Liver (tissue), 8 donors: ENCODE measurements at regions not wholly inside any gene's neighbourhood (a gene's known extent, or its start where the extent isn't known, plus 50 kb on each side); places are given as distances from the start of the nearest gene placed in this dataset.

ENCODE experiments used
- DNase-seq: peaks from one replicate; pipeline ENCODE4 v3.0.0-alpha.2; 2017; ENCODE audit warnings: low spot score
- H3K27ac ChIP-seq, 2 donors: one replicate each; pipeline ENCODE4 v1.7.0; 2013; ENCODE audit warnings: inconsistent platforms in 2 of 2, low read length in 2 of 2, control low read depth in 1 of 2, low read depth in 1 of 2, mild to moderate bottlenecking in 1 of 2
- H3K27me3 ChIP-seq, 4 donors: one replicate each; pipeline versions ENCODE4 v1.6.1 to v1.7.0; 2013; ENCODE audit warnings: low read length in 3 of 4, inconsistent platforms in 1 of 4, mild to moderate bottlenecking in 1 of 4, moderate library complexity in 1 of 4; ENCODE audit not compliant: control insufficient read depth in 4 of 4, insufficient read depth in 4 of 4
- H3K36me3 ChIP-seq, 4 donors: one replicate each; pipeline versions ENCODE4 v1.6.1 to v1.7.0; 2013; ENCODE audit warnings: low read length in 3 of 4, mild to moderate bottlenecking in 3 of 4, low read depth in 1 of 4, moderate library complexity in 1 of 4; ENCODE audit not compliant: control insufficient read depth in 4 of 4, insufficient read depth in 3 of 4
- H3K4me1 ChIP-seq, 4 donors: one replicate each; pipeline versions ENCODE4 v1.6.1 to v1.7.0; 2013; ENCODE audit warnings: low read length in 3 of 4, mild to moderate bottlenecking in 3 of 4, moderate library complexity in 1 of 4; ENCODE audit not compliant: control insufficient read depth in 4 of 4, insufficient read depth in 4 of 4
- H3K4me3 ChIP-seq, 3 donors: one replicate each; pipeline versions ENCODE4 v1.6.1 to v1.7.0; 2013; ENCODE audit warnings: low read length in 3 of 3, control low read depth in 1 of 3, low read depth in 1 of 3, mild to moderate bottlenecking in 1 of 3
- H3K9ac ChIP-seq, 2 donors: one replicate each; pipeline ENCODE4 v1.7.0; 2013; ENCODE audit warnings: low read length in 2 of 2, mild to moderate bottlenecking in 2 of 2, moderate library complexity in 2 of 2, control low read depth in 1 of 2, low read depth in 1 of 2
- H3K9me3 ChIP-seq, 4 donors: one replicate each; pipeline versions ENCODE4 v1.6.1 to v1.7.0; 2013; ENCODE audit warnings: low read length in 3 of 4; ENCODE audit not compliant: control insufficient read depth in 4 of 4
- ATF3 ChIP-seq: IDR thresholded peaks from 2 replicates; pipeline ENCODE4 v1.6.1; 2016; ENCODE audit warnings: antibody characterized with exemption
- CTCF ChIP-seq: fragments of 150-350 bp; IDR thresholded peaks from 2 replicates; pipeline ENCODE4 v1.5.1; 2017; ENCODE audit warnings: improper control_type of control experiment, low read depth, low read length; ENCODE audit not compliant: missing input control
- EGR1 ChIP-seq, 2 donors: IDR thresholded peaks; 2 replicates each; pipeline ENCODE4 v1.6.1; 2016 to 2018; ENCODE audit warnings: antibody characterized with exemption in 2 of 2, low read depth in 2 of 2
- FOXA1 ChIP-seq: IDR thresholded peaks from 2 replicates; pipeline ENCODE4 v1.6.1; 2016; ENCODE audit warnings: antibody characterized with exemption
- FOXA2 ChIP-seq: IDR thresholded peaks from 2 replicates; pipeline ENCODE4 v1.6.1; 2016; ENCODE audit warnings: antibody characterized with exemption
- GABPA ChIP-seq, 2 donors: IDR thresholded peaks in 1 of 2; conservative IDR thresholded peaks in 1 of 2; 2 replicates each; pipeline ENCODE4 v1.6.1; 2016; ENCODE audit warnings: antibody characterized with exemption in 2 of 2, mild to moderate bottlenecking in 1 of 2, moderate library complexity in 1 of 2
- HNF4A ChIP-seq, 2 donors: conservative IDR thresholded peaks; 2 replicates each; pipeline ENCODE4 v1.6.1; 2016; ENCODE audit warnings: antibody characterized with exemption in 2 of 2, mild to moderate bottlenecking in 2 of 2
- HNF4G ChIP-seq: IDR thresholded peaks from 2 replicates; pipeline ENCODE4 v1.6.1; 2016; ENCODE audit warnings: antibody characterized with exemption
- JUND ChIP-seq, 2 donors: IDR thresholded peaks; 2 replicates each; pipeline ENCODE4 v1.6.1; 2016; ENCODE audit warnings: antibody characterized with exemption in 2 of 2
- MAX ChIP-seq: IDR thresholded peaks from 2 replicates; pipeline ENCODE4 v1.6.1; 2016; ENCODE audit warnings: antibody characterized with exemption
- RAD21 ChIP-seq, 2 donors: IDR thresholded peaks; 2 replicates each; pipeline ENCODE4 v1.6.1; 2016; ENCODE audit warnings: antibody characterized with exemption in 2 of 2, mild to moderate bottlenecking in 2 of 2
- REST ChIP-seq: IDR thresholded peaks from 2 replicates; pipeline ENCODE4 v1.6.1; 2016; ENCODE audit warnings: antibody characterized with exemption, mild to moderate bottlenecking
- RXRA ChIP-seq, 2 donors: IDR thresholded peaks; 2 replicates each; pipeline ENCODE4 v1.6.1; 2017 to 2018; ENCODE audit warnings: antibody characterized with exemption in 2 of 2, mild to moderate bottlenecking in 1 of 2
- SP1 ChIP-seq: IDR thresholded peaks from 2 replicates; pipeline ENCODE4 v1.6.1; 2018; ENCODE audit warnings: antibody characterized with exemption, mild to moderate bottlenecking
- TAF1 ChIP-seq: conservative IDR thresholded peaks from 2 replicates; pipeline ENCODE4 v1.6.1; 2016; ENCODE audit warnings: antibody characterized with exemption, mild to moderate bottlenecking
- YY1 ChIP-seq: IDR thresholded peaks from 2 replicates; pipeline ENCODE4 v1.6.1; 2016; ENCODE audit warnings: antibody characterized with exemption, mild to moderate bottlenecking
- ZBTB33 ChIP-seq: IDR thresholded peaks from 2 replicates; pipeline ENCODE4 v1.6.1; 2016; ENCODE audit warnings: antibody characterized with exemption
- WGBS: extraction: QIAGEN DNeasy Blood & Tissue Kit; methylation state at CpG from one replicate; pipeline ENCODE4 v1.1.7; 2013; 5-methylcytosine and 5-hydroxymethylcytosine counted together
- donor health status: healthy.
- donor health status: healthy.
- donor health status: healthy.
- donor health status: healthy.
- donor health status: healthy.

- no peak for TF ChIP-seq GABPA (IDR thresholded peaks at IDR 0.05 in 1 of 2, conservative IDR thresholded peaks at IDR 0.05 in 1 of 2)
- H3K4me1 ChIP-seq, result peaks cover 0 to 9% (median 8%) of the 10 kb centered on the region in 4 donors
- 87% methylated on average over 1 of the region's 1 CpG for WGBS
- no peak overlapping the region for H3K27ac ChIP-seq
- no peaks in the 10 kb centered on the region for H3K27me3 ChIP-seq
- H3K4me3 ChIP-seq, result no peak overlapping the region
- no peaks in the 10 kb centered on the region for H3K36me3 ChIP-seq
- no peak for DNase-seq
- no peaks in the 10 kb centered on the region for H3K9me3 ChIP-seq
- no peak overlapping the region for H3K9ac ChIP-seq
Measured at GRCh38 chr12:114167431-114167830, 201.3 kb upstream of the RBM19 start.

- Histone ChIP-seq H3K27me3 (no peaks in the 10 kb centered on the region), H3K9me3 (no peaks in the 10 kb centered on the region), H3K4me1 (peaks cover 0 to 9% (median 8%) of the 10 kb centered on the region in 4 donors), H3K27ac (no peak overlapping the region), H3K4me3 (no peak overlapping the region), H3K9ac (no peak overlapping the region), H3K36me3 (no peaks in the 10 kb centered on the region)
- no peak for DNase-seq
- TF ChIP-seq HNF4A (conservative IDR thresholded peaks at IDR 0.05) (no peak), CTCF (peak; percentile 25), RAD21 (IDR thresholded peaks at IDR 0.05) (peak; percentile 48 to 67), HNF4G (no peak)
- WGBS, result 41% methylated on average over 7 of the region's 7 CpGs
Measured at GRCh38 chr12:114166362-114166761, 200.2 kb upstream of the RBM19 start.

GRCh38 chr12:114165921-114166320, 199.8 kb upstream of the RBM19 start:
- H3K9ac ChIP-seq, result no peak overlapping the region
- H3K4me1 ChIP-seq, result peaks cover 0 to 9% (median 8%) of the 10 kb centered on the region in 4 donors
- no peaks in the 10 kb centered on the region for H3K9me3 ChIP-seq
- DNase-seq, result no peak
- TF ChIP-seq REST (no peak), GABPA (IDR thresholded peaks at IDR 0.05 in 1 of 2, conservative IDR thresholded peaks at IDR 0.05 in 1 of 2) (no peak), HNF4A (conservative IDR thresholded peaks at IDR 0.05) (no peak), MAX (no peak), JUND (IDR thresholded peaks at IDR 0.05) (no peak), FOXA1 (no peak), ATF3 (no peak), EGR1 (IDR thresholded peaks at IDR 0.05; ENCODE audit: low read depth in 2 of 2) (no peak), TAF1 (no peak), YY1 (no peak), HNF4G (no peak), RAD21 (IDR thresholded peaks at IDR 0.05) (no peak), CTCF (no peak), ZBTB33 (no peak), RXRA (IDR thresholded peaks at IDR 0.05) (no peak), FOXA2 (no peak), SP1 (no peak)
- H3K4me3 ChIP-seq, result no peak overlapping the region
- WGBS, result 64% methylated on average over 1 of the region's 1 CpG
- H3K36me3 ChIP-seq, result no peaks in the 10 kb centered on the region
- no peaks in the 10 kb centered on the region for H3K27me3 ChIP-seq
- H3K27ac ChIP-seq, result no peak overlapping the region
